Prostate gland (tissue), 2 donors: ENCODE measurements at regions not wholly inside any gene's neighbourhood (a gene's known extent, or its start where the extent isn't known, plus 50 kb on each side); places are given as distances from the start of the nearest gene placed in this dataset.

Experiments
- DNase-seq: peaks from one replicate; pipeline ENCODE4 v3.0.0-alpha.2; 2019; ENCODE audit warnings: low spot score
- H3K27ac ChIP-seq, 2 donors: fragments of 200-600 bp; sonication (generic); 2 replicates each; pipeline ENCODE4 v1.5.1; 2017 to 2019
- H3K27me3 ChIP-seq: fragments of 200-600 bp; sonication (generic); replicated peaks from 2 replicates; pipeline ENCODE4 v1.5.1; 2019; ENCODE audit not compliant: insufficient read depth
- H3K36me3 ChIP-seq, 2 donors: fragments of 200-600 bp; sonication (generic); 1 replicate in 1 of 2; 2 replicates in 1 of 2; pipeline versions ENCODE4 v1.5.1 to v1.8.1; 2017 to 2019
- H3K4me1 ChIP-seq: fragments of 200-600 bp; sonication (generic); replicated peaks from 2 replicates; pipeline ENCODE4 v1.5.1; 2019
- H3K4me3 ChIP-seq, 2 donors: fragments of 200-600 bp; sonication (generic); 2 replicates each; pipeline ENCODE4 v1.5.1; 2017 to 2019
- H3K9me3 ChIP-seq: fragments of 200-600 bp; sonication (generic); 2 replicates; pipeline ENCODE4 v1.5.1; 2017
- CTCF ChIP-seq, 4 experiments: fragments of 200-600 bp in 2 of 4; fragments of 450-650 bp in 2 of 4; sonication (generic) in 2 of 4; IDR thresholded peaks; 1 replicate in 3 of 4; 2 replicates in 1 of 4; pipeline ENCODE4 v1.5.1; 2016 to 2019; ENCODE audit warnings: antibody characterized with exemption in 4 of 4, mild to moderate bottlenecking in 2 of 4, moderate library complexity in 2 of 4
- POLR2A ChIP-seq: fragments of 450-650 bp; IDR thresholded peaks from one replicate; pipeline ENCODE4 v1.6.1; 2016; ENCODE audit warnings: antibody characterized with exemption, mild to moderate bottlenecking
- POLR2AphosphoS5 ChIP-seq: sonication (generic); formaldehyde crosslinking; IDR thresholded peaks from one replicate; pipeline ENCODE4 v1.6.1; 2017; ENCODE audit warnings: antibody characterized with exemption
- WGBS: methylation state at CpG from one replicate; pipeline ENCODE4 v1.1.5; 2018; 5-methylcytosine and 5-hydroxymethylcytosine counted together
- intact Hi-C: fragments of 100-400 bp; cut with DNase I; formaldehyde crosslinking; loops from one replicate; pipeline ENCODE4 v1.14.2; 2022

DNA sequence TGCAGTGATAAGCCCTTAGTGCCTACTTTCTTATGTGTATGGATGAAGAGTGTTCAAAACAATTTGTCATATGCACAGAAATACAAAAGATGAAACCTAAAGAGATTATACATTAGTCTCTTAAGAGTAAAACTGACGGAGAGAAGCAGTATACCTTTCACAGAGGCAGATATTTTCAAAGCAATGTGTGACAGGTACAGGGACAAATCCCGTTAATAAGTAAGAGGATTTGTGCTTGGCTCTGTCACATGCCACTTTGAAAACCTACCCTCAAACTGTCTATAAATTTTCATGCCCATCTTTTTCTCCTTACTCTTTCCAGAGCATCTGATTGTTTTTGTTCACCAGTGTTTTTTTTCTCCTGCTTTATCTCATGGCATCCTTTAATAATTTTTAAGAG is 741.3 kb upstream of the MMS22L start:
- H3K4me3 ChIP-seq = no peak overlapping the region
- H3K9me3 ChIP-seq = no peaks in the 10 kb centered on the region
- DNase-seq = no peak
- H3K4me1 ChIP-seq = no peaks in the 10 kb centered on the region
- TF ChIP-seq POLR2AphosphoS5 (no peak), POLR2A (no peak), CTCF (IDR thresholded peaks at IDR 0.05) (no peak)
- no peak overlapping the region for H3K27ac ChIP-seq
- intact Hi-C loops = no loop called here
- WGBS = 71% methylated on average over 2 of the region's 2 CpGs
- no peaks in the 10 kb centered on the region for H3K27me3 ChIP-seq
- H3K36me3 ChIP-seq = no peaks in the 10 kb centered on the region

- intact Hi-C loops = no loop called here
- H3K4me1 ChIP-seq = no peaks in the 10 kb centered on the region
- H3K27me3 ChIP-seq = no peaks in the 10 kb centered on the region
- H3K4me3 ChIP-seq = no peak overlapping the region
- no peaks in the 10 kb centered on the region for H3K36me3 ChIP-seq
- no peak for DNase-seq
- WGBS = 89% methylated on average over 2 of the region's 2 CpGs
- TF ChIP-seq POLR2A = no peak
- no peak for TF ChIP-seq POLR2AphosphoS5
- no peak for TF ChIP-seq CTCF (IDR thresholded peaks at IDR 0.05)
- H3K27ac ChIP-seq = no peak overlapping the region
- H3K9me3 ChIP-seq = no peaks in the 10 kb centered on the region
Observed at GRCh38 chr6:98027898-98028297, 744.9 kb upstream of the MMS22L start.

GRCh38 chr6:98033617-98034016 is 750.6 kb upstream of the MMS22L start:
- H3K27ac ChIP-seq = no peak overlapping the region
- H3K4me3 ChIP-seq = no peak overlapping the region
- H3K36me3 ChIP-seq = no peaks in the 10 kb centered on the region
- no peak for TF ChIP-seq POLR2A
- TF ChIP-seq POLR2AphosphoS5 = no peak
- TF ChIP-seq CTCF (IDR thresholded peaks at IDR 0.05) = no peak
- H3K27me3 ChIP-seq = no peaks in the 10 kb centered on the region
- intact Hi-C loops = no loop called here
- DNase-seq = no peak
- WGBS = 91% methylated on average over 3 of the region's 3 CpGs
- H3K9me3 ChIP-seq = no peaks in the 10 kb centered on the region
- no peaks in the 10 kb centered on the region for H3K4me1 ChIP-seq

GRCh38 chr6:98036344-98036923 is 753.4 kb upstream of the MMS22L start:
- TF ChIP-seq CTCF (IDR thresholded peaks at IDR 0.05) = no peak
- no peak for TF ChIP-seq POLR2A
- TF ChIP-seq POLR2AphosphoS5 = no peak
- Histone ChIP-seq H3K4me3 (no peak overlapping the region), H3K27me3 (peaks cover 2% of the 10 kb centered on the region), H3K9me3 (no peaks in the 10 kb centered on the region), H3K27ac (no peak overlapping the region), H3K36me3 (no peaks in the 10 kb centered on the region), H3K4me1 (no peaks in the 10 kb centered on the region)
- intact Hi-C loops = no loop called here
- no peak for DNase-seq
- 38% methylated on average over 5 of the region's 5 CpGs for WGBS

DNA sequence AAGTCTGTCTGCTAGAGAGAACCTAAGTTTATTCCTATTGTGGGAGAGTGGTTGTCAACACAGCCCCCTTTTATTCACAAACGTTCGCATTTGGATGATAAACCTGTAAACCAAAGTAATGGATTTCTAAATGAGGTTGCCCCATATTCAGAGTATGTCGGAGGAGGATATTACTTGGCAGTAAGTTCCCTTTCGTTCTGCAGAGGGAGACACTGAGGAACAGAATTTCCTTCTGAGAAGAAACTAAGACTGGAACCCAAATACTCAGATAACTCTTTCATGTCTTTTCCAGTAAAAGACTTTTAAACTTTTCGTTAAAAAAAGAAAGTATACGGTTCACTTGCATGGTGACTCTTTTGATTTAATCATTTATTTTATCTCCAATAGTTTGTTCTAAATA is 754.6 kb upstream of the MMS22L start:
- Histone ChIP-seq H3K27me3 (peaks cover 2% of the 10 kb centered on the region), H3K4me3 (no peak overlapping the region), H3K36me3 (no peaks in the 10 kb centered on the region), H3K4me1 (no peaks in the 10 kb centered on the region), H3K9me3 (no peaks in the 10 kb centered on the region), H3K27ac (no peak overlapping the region)
- WGBS = 45% methylated on average over 6 of the region's 6 CpGs
- TF ChIP-seq CTCF (IDR thresholded peaks at IDR 0.05) (no peak), POLR2A (no peak), POLR2AphosphoS5 (no peak)
- intact Hi-C loops = no loop called here
- no peak for DNase-seq
